ENCODE measurements at regions not wholly inside any gene's neighbourhood (a gene's known extent, or its start where the extent isn't known, plus 50 kb on each side); places are given as distances from the start of the nearest gene placed in this dataset.
"Not testable (repeated sequence)": the region's sequence is repeated elsewhere in the genome, so short reads cannot be mapped to it uniquely, and the experiment has no call there.

DNA sequence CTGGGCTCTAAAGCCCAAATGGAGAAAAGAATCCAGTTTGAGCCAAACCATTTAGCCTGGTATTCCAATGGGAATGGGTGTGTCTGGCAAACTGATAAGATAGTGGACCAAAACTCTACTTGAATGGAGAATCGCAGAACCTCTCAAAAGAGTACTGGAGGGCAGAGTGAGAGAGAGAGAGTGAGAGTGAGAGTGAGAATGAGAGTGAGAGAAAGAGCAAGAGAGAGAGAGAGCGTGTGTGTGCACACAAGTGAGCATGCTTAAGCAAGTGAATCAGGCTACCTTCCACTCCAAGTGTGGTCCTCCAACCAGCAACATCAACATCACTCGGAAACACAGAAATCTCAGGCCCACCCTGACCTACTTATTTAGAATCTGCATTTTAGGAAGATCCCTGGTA lies 58.8 kb downstream of the UQCRFS1 start:
- DNase-seq (ENCODE audit: low read depth in 2 of 3, low spot score in 1 of 3) = no peak

- DNase-seq (ENCODE audit: low read depth in 2 of 3, low spot score in 1 of 3) = no peak
Measured at GRCh38 chr19:29145756-29146155, 67.2 kb downstream of the UQCRFS1 start.

DNA sequence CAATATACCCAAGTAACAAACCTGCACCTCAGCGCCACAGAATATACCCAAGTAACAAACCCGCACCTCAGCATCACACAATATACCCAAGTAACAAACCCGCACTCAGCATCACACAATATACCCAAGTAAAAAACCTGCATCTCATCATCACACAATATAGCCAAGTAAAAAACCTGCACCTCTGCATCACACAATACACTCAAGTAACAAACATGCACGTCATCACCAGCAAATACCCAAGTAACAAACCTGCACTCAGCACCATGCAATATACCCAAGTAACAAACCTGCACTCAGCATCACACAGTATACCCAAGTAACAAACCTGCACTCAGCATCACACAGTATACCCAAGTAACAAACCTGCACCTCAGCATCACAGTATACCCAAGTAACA lies 69.8 kb downstream of the UQCRFS1 start:
- DNase-seq (ENCODE audit: low read depth in 2 of 3, low spot score in 1 of 3) = no peak

GRCh38 chr19:29139227-29139626 lies 73.7 kb downstream of the UQCRFS1 start:
- no peak for DNase-seq (ENCODE audit: low read depth in 2 of 3, low spot score in 1 of 3)

DNA sequence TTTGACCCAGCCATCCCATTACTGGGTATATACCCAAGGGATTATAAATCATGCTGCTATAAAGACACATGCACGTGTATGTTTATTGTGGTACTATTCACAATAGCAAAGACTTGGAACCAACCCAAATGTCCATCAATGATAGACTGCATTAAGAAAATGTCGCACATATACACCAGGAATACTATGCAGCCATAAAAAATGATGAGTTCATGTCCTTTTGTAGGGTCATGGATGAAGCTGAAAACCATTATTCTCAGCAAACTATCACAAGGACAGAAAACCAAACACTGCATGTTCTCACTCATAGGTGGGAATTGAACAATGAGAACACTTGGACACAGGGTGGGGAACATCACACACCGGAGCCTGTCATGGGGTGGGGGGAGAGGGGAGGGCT lies 74.7 kb downstream of the UQCRFS1 start:
- DNase-seq (ENCODE audit: low read depth in 2 of 3, low spot score in 1 of 3) = not testable (repeated sequence)

DNA sequence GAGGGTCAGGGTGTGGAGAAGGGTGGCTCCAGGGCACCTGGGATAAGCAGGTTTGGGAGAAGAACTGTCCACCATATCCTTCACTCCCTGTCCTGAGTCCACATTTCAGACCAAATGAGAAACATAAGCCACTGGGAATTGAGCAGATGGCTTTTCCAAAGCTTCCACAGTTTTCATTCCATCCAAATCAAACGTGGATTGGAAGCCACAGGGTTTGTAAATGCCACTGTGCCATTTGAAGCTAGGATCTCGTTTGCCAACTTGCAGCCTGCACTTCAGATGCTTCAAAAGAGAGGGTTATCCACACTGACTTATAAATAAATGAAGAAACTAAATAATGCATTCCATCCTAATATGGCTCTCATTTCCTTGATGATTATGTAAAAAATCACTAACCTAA lies 81.5 kb downstream of the UQCRFS1 start:
- no peak for DNase-seq (ENCODE audit: low read depth in 2 of 3, low spot score in 1 of 3)

DNA sequence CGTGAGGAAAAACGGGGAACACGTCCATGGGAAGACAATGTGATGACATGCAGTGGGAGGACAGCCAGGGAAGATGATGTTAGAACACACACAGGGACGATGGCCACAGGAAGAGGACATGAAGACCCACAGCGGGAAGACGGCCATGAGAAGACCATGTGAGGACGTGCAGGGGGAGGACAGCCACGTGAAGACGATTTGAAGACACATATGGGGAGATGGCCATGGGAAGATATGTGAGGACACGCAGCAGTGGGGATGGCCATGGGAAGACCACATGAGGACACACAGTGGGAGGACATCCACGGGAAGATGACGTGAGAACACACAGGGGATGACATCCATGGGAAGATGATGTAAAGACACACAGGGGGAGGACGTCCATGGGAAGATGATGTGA lies 83.8 kb downstream of the UQCRFS1 start:
- DNase-seq (ENCODE audit: low read depth in 2 of 3, low spot score in 1 of 3) = no peak

DNA sequence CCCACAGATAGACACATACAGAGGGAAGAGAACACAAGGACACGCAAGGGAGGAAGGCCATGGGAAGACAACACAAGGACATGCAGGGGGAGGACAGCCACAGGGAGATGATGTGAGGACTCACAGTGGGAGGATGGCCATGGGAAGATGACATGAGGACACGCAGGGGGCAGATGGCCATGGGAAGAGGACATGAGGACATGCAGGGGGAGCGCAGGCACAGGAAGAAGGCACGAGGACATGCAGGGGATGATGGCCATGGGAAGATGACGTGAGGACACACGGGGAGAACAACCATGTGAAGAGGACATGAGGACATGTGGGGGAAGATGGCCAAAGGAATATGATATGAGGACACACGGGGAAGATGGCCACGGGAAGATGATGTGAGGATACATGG lies 84.7 kb downstream of the UQCRFS1 start:
- no peak for DNase-seq (ENCODE audit: low read depth in 2 of 3, low spot score in 1 of 3)

DNA sequence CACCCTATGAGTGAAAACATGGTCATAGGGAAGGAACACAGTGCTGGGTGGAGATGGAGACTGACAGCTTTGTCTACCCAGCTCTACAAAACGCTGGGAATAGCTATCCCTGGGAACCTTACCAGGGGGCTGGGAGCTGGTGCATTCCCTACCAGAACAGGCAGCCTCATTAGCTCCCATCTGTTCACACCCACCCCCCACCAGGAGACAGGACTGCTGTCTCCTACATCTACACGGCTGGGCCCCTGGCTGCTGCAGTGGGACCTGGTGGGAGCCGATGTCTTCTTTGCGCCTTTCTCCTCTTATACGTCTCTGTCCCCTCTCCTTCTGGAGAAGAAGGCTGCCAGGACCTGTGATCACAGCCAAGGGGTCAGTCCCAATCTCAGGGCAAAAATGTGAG lies 90.8 kb downstream of the UQCRFS1 start:
- DNase-seq (ENCODE audit: low read depth in 2 of 3, low spot score in 1 of 3) = no peak

GRCh38 chr19:29121684-29122083 lies 91.3 kb downstream of the UQCRFS1 start:
- DNase-seq (ENCODE audit: low read depth in 2 of 3, low spot score in 1 of 3) = no peak

- DNase-seq (ENCODE audit: low read depth in 2 of 3, low spot score in 1 of 3) = no peak
Measured at GRCh38 chr19:29120466-29120865, 92.5 kb downstream of the UQCRFS1 start.

GRCh38 chr19:29119590-29119989 lies 93.4 kb downstream of the UQCRFS1 start:
- DNase-seq (ENCODE audit: low read depth in 2 of 3, low spot score in 1 of 3) = no peak

GRCh38 chr19:29118389-29118788 lies 94.6 kb downstream of the UQCRFS1 start:
- DNase-seq (ENCODE audit: low read depth in 2 of 3, low spot score in 1 of 3) = no peak

DNA sequence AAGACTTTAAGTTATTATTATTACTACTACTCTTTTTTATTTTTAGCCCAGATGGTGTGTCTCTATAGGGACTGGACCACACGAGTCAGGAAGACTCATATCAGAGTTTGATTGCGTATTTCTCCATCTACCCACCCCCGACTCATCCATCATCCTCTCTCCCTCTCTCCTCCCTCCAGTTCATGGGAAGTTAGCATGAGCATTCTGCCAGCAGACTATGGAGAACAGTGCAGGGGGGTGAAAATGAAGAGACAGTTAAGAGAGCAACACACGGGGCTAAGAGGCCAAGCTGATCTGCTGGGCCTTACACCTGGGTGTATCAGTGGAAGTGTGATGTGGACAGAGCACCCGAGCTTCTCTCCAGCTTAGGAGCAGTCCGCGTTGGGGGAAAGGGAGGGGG lies 95.0 kb downstream of the UQCRFS1 start:
- no peak for DNase-seq (ENCODE audit: low read depth in 2 of 3, low spot score in 1 of 3)

GRCh38 chr19:29115181-29115580 lies 97.8 kb downstream of the UQCRFS1 start:
- DNase-seq (ENCODE audit: low read depth in 2 of 3, low spot score in 1 of 3) = no peak

- no peak for DNase-seq (ENCODE audit: low read depth in 2 of 3, low spot score in 1 of 3)
Measured at GRCh38 chr19:29113838-29114237, 99.1 kb downstream of the UQCRFS1 start.

GRCh38 chr19:29111576-29111975 lies 101.4 kb downstream of the UQCRFS1 start:
- no peak for DNase-seq (ENCODE audit: low read depth in 2 of 3, low spot score in 1 of 3)

GRCh38 chr19:29107831-29108230 lies 105.1 kb downstream of the UQCRFS1 start:
- DNase-seq (ENCODE audit: low read depth in 2 of 3, low spot score in 1 of 3) = no peak

- DNase-seq (ENCODE audit: low read depth in 2 of 3, low spot score in 1 of 3) = no peak
Measured at GRCh38 chr19:29106346-29106885, 106.5 kb downstream of the UQCRFS1 start.

DNA sequence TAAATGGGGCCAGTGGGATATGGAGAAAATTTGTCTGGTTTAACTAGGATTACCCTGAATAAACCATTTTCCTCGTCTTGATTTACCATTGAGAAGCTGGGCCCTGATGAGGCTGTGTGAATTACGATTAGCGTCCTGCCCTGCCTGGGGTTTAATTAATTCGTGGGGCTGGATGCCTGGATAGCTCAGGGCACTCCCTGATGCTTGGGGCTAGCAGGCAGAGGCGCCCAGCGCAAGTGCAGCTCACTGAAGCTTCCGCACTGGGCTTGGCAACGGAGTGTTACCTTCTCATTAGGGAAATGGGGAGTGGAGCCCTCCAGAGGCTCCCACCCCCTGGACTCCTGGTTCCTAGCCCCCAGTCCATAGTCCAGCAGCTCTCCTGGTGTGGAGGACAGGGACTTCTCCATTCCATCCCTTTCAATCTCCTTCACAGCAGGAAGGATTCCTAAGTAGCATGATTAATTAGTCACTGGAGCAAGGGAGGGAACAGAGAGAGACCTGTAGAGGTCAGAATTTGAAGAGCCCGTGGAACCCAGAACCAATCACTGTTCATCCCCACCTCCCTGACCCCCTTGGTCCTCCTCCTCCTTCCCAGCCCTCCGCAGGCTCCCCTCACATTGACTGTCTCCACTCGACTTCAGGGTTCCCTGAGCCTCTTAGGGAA lies 107.2 kb downstream of the UQCRFS1 start:
- DNase-seq (ENCODE audit: low read depth in 2 of 3, low spot score in 1 of 3) = no peak

- DNase-seq (ENCODE audit: low read depth in 2 of 3, low spot score in 1 of 3) = no peak
Measured at GRCh38 chr19:29104605-29105241, 108.2 kb downstream of the UQCRFS1 start.

- no peak for DNase-seq (ENCODE audit: low read depth in 2 of 3, low spot score in 1 of 3)
Measured at GRCh38 chr19:29098863-29099481, 114.0 kb downstream of the UQCRFS1 start.

Measured in stimulated activated CD4-positive, alpha-beta T cell treated with anti-CD3 and anti-CD28 coated beads, Interleukin-12 subunit alpha, Interleukin-12 subunit beta, amount 100 ng/mL, for 48 hours (primary cell).